Psoas muscle (tissue), 7 donors: ENCODE measurements at regions not wholly inside any gene's neighbourhood (a gene's known extent, or its start where the extent isn't known, plus 50 kb on each side); places are given as distances from the start of the nearest gene placed in this dataset.

ENCODE experiments used
- ATAC-seq, 4 donors: fragments of 200-7000 bp; cut with Tn5 transposase; one replicate each; pipeline ENCODE4 v1.9.1; 2020; ENCODE audit warnings: moderate library complexity in 3 of 4, mild to moderate bottlenecking in 2 of 4
- DNase-seq, 2 donors: peaks; one replicate each; pipeline ENCODE4 v3.0.0-alpha.2; 2020
- H3K27ac ChIP-seq: fragments of 200-600 bp; one replicate; pipeline ENCODE4 v1.8.0; 2022
- H3K27me3 ChIP-seq, 3 donors: fragments of 200-600 bp in 1 of 3; one replicate each; pipeline versions ENCODE4 v1.6.1 to v1.8.0; 2013 to 2022; ENCODE audit warnings: low read length in 2 of 3, mild to moderate bottlenecking in 2 of 3, moderate library complexity in 1 of 3; ENCODE audit not compliant: insufficient read depth in 3 of 3
- H3K36me3 ChIP-seq, 2 donors: fragments of 200-600 bp in 1 of 2; one replicate each; pipeline versions ENCODE4 v1.6.1 to v1.8.0; 2013 to 2022; ENCODE audit warnings: low read depth in 1 of 2, mild to moderate bottlenecking in 1 of 2, moderate library complexity in 1 of 2; ENCODE audit not compliant: insufficient read depth in 1 of 2
- H3K4me1 ChIP-seq: fragments of 200-600 bp; one replicate; pipeline ENCODE4 v1.8.0; 2022
- H3K4me3 ChIP-seq: fragments of 200-600 bp; one replicate; pipeline ENCODE4 v1.8.0; 2022; ENCODE audit warnings: mild to moderate bottlenecking
- H3K9me3 ChIP-seq: fragments of 200-600 bp; one replicate; pipeline ENCODE4 v1.8.0; 2022
- CTCF ChIP-seq: fragments of 200-600 bp; IDR thresholded peaks from one replicate; pipeline ENCODE4 v1.8.0; 2022; ENCODE audit warnings: antibody characterized with exemption
- WGBS, 3 donors: extraction: QIAGEN DNeasy Blood & Tissue Kit; methylation state at CpG; one replicate each; pipeline versions ENCODE4 v1.1.6 to v1.1.7; 2013; 5-methylcytosine and 5-hydroxymethylcytosine counted together
- intact Hi-C, 2 donors: fragments of 100-400 bp; cut with DNase I; formaldehyde crosslinking; loops; one replicate each; pipeline versions ENCODE4 v1.11.0 to v1.14.2; 2022
- donor health status: healthy with polysubstance abuse.
- donor health status: DM: no; HTN: no; CAD: no; lungs with moderate emphysema.
- donor health status: Bipolar disorder and iron deficiency.
- donor health status: healthy.
- donor health status: DM: yes; HTN: yes; CAD: no.
- donor health status: DM: no; HTN: no; CAD: no.
- donor health status: DM: yes; HTN: yes; CAD: no.

DNA sequence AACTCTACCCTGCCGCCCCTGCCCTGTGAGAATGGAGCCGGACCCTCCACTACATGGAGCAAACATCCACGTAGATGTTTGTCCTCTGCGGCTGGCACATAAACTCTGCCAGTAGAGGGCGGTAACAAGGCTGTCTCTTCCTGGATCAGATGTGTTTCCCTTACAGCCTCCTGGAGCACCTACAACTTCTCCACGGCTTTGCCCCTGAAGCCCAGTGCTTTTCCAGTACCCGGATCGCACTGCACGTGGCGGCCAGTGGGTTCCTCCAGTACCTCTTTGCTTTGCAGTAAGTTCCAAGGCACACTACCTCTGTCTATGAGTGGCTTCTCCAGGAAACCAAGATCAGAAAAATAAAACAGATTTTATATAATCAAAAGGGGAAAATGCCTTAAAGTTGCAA lies 651.3 kb downstream of the DCDC2C start:
- H3K4me1 ChIP-seq, result no peaks in the 10 kb centered on the region
- no peak overlapping the region for H3K27ac ChIP-seq
- 78 to 81% (median 79%) methylated on average over 10 of the region's 10 CpGs for WGBS, 3 donors
- intact Hi-C loops, result no loop called here
- H3K27me3 ChIP-seq, result no peaks in the 10 kb centered on the region
- ATAC-seq, result no peak
- H3K36me3 ChIP-seq, result no peaks in the 10 kb centered on the region
- no peak for TF ChIP-seq CTCF
- no peak for DNase-seq
- H3K9me3 ChIP-seq, result no peaks in the 10 kb centered on the region
- no peak overlapping the region for H3K4me3 ChIP-seq

DNA sequence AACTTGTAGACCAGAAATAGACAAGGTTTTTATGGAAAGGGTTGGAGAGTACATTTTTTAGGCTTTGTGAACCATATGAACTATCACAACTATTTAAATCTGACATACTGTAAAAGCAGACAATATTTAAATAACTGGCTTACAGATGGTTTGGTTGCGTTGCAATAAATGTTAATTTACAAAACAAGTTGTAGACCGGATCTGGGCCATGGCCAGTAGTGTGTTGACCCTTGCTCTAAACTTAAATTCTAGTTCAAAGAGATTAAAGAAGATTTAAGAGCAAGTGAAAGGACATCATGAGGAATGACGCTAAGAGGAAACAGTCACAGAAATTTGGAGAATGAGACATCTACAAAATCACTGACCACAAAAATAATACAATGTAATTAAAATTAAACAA lies 652.7 kb downstream of the DCDC2C start:
- WGBS, 3 donors, result 80 to 89% (median 83%) methylated on average over 3 of the region's 3 CpGs
- H3K27me3 ChIP-seq, result no peaks in the 10 kb centered on the region
- ATAC-seq (no peak), DNase-seq (no peak)
- H3K36me3 ChIP-seq, result no peaks in the 10 kb centered on the region
- H3K9me3 ChIP-seq, result no peaks in the 10 kb centered on the region
- no peak overlapping the region for H3K4me3 ChIP-seq
- no peaks in the 10 kb centered on the region for H3K4me1 ChIP-seq
- no peak for TF ChIP-seq CTCF
- intact Hi-C loops, result no loop called here
- no peak overlapping the region for H3K27ac ChIP-seq

- no peak overlapping the region for H3K27ac ChIP-seq
- no peak for ATAC-seq
- no peaks in the 10 kb centered on the region for H3K27me3 ChIP-seq
- intact Hi-C loops, result no loop called here
- no peaks in the 10 kb centered on the region for H3K4me1 ChIP-seq
- no peaks in the 10 kb centered on the region for H3K36me3 ChIP-seq
- no peak for TF ChIP-seq CTCF
- WGBS, 3 donors, result 63 to 79% (median 64%) methylated on average over 1 of the region's 1 CpG
- H3K4me3 ChIP-seq, result no peak overlapping the region
- no peaks in the 10 kb centered on the region for H3K9me3 ChIP-seq
- DNase-seq, result no peak
These were observed 653.2 kb downstream of the DCDC2C start for GRCh38 chr2:4356541-4356940.

- Histone ChIP-seq H3K9me3 (no peaks in the 10 kb centered on the region), H3K27me3 (no peaks in the 10 kb centered on the region), H3K4me1 (no peaks in the 10 kb centered on the region), H3K27ac (no peak overlapping the region), H3K36me3 (no peaks in the 10 kb centered on the region), H3K4me3 (no peak overlapping the region)
- ATAC-seq (no peak), DNase-seq (no peak)
- TF ChIP-seq CTCF, result no peak
- WGBS, 3 donors, result 21 to 28% (median 23%) methylated on average over 8 of the region's 8 CpGs
- intact Hi-C loops, result no loop called here
These were observed 653.7 kb downstream of the DCDC2C start for GRCh38 chr2:4357121-4357520.

GRCh38 chr2:4358837-4359236 lies 655.5 kb downstream of the DCDC2C start:
- no peaks in the 10 kb centered on the region for H3K9me3 ChIP-seq
- H3K27me3 ChIP-seq, result no peaks in the 10 kb centered on the region
- H3K36me3 ChIP-seq, result no peaks in the 10 kb centered on the region
- ATAC-seq (no peak), DNase-seq (no peak)
- H3K27ac ChIP-seq, result no peak overlapping the region
- intact Hi-C loops, result no loop called here
- 74 to 88% (median 87%) methylated on average over 5 of the region's 5 CpGs for WGBS, 3 donors
- H3K4me3 ChIP-seq, result no peak overlapping the region
- no peak for TF ChIP-seq CTCF
- no peaks in the 10 kb centered on the region for H3K4me1 ChIP-seq
